Liver (tissue), 8 donors: ENCODE measurements at regions not wholly inside any gene's neighbourhood (a gene's known extent, or its start where the extent isn't known, plus 50 kb on each side); places are given as distances from the start of the nearest gene placed in this dataset.
"Not testable (repeated sequence)": the region's sequence is repeated elsewhere in the genome, so short reads cannot be mapped to it uniquely, and the experiment has no call there.

ENCODE experiments used
- DNase-seq: peaks from one replicate; pipeline ENCODE4 v3.0.0-alpha.2; 2017; ENCODE audit warnings: low spot score
- H3K27ac ChIP-seq, 2 donors: one replicate each; pipeline ENCODE4 v1.7.0; 2013; ENCODE audit warnings: inconsistent platforms in 2 of 2, low read length in 2 of 2, control low read depth in 1 of 2, low read depth in 1 of 2, mild to moderate bottlenecking in 1 of 2
- H3K27me3 ChIP-seq, 4 donors: one replicate each; pipeline versions ENCODE4 v1.6.1 to v1.7.0; 2013; ENCODE audit warnings: low read length in 3 of 4, inconsistent platforms in 1 of 4, mild to moderate bottlenecking in 1 of 4, moderate library complexity in 1 of 4; ENCODE audit not compliant: control insufficient read depth in 4 of 4, insufficient read depth in 4 of 4
- H3K36me3 ChIP-seq, 4 donors: one replicate each; pipeline versions ENCODE4 v1.6.1 to v1.7.0; 2013; ENCODE audit warnings: low read length in 3 of 4, mild to moderate bottlenecking in 3 of 4, low read depth in 1 of 4, moderate library complexity in 1 of 4; ENCODE audit not compliant: control insufficient read depth in 4 of 4, insufficient read depth in 3 of 4
- H3K4me1 ChIP-seq, 4 donors: one replicate each; pipeline versions ENCODE4 v1.6.1 to v1.7.0; 2013; ENCODE audit warnings: low read length in 3 of 4, mild to moderate bottlenecking in 3 of 4, moderate library complexity in 1 of 4; ENCODE audit not compliant: control insufficient read depth in 4 of 4, insufficient read depth in 4 of 4
- H3K4me3 ChIP-seq, 3 donors: one replicate each; pipeline versions ENCODE4 v1.6.1 to v1.7.0; 2013; ENCODE audit warnings: low read length in 3 of 3, control low read depth in 1 of 3, low read depth in 1 of 3, mild to moderate bottlenecking in 1 of 3
- H3K9ac ChIP-seq, 2 donors: one replicate each; pipeline ENCODE4 v1.7.0; 2013; ENCODE audit warnings: low read length in 2 of 2, mild to moderate bottlenecking in 2 of 2, moderate library complexity in 2 of 2, control low read depth in 1 of 2, low read depth in 1 of 2
- H3K9me3 ChIP-seq, 4 donors: one replicate each; pipeline versions ENCODE4 v1.6.1 to v1.7.0; 2013; ENCODE audit warnings: low read length in 3 of 4; ENCODE audit not compliant: control insufficient read depth in 4 of 4
- CTCF ChIP-seq: fragments of 150-350 bp; IDR thresholded peaks from 2 replicates; pipeline ENCODE4 v1.5.1; 2017; ENCODE audit warnings: improper control_type of control experiment, low read depth, low read length; ENCODE audit not compliant: missing input control
- FOXA1 ChIP-seq: IDR thresholded peaks from 2 replicates; pipeline ENCODE4 v1.6.1; 2016; ENCODE audit warnings: antibody characterized with exemption
- FOXA2 ChIP-seq: IDR thresholded peaks from 2 replicates; pipeline ENCODE4 v1.6.1; 2016; ENCODE audit warnings: antibody characterized with exemption
- GABPA ChIP-seq, 2 donors: IDR thresholded peaks in 1 of 2; conservative IDR thresholded peaks in 1 of 2; 2 replicates each; pipeline ENCODE4 v1.6.1; 2016; ENCODE audit warnings: antibody characterized with exemption in 2 of 2, mild to moderate bottlenecking in 1 of 2, moderate library complexity in 1 of 2
- HNF4A ChIP-seq, 2 donors: conservative IDR thresholded peaks; 2 replicates each; pipeline ENCODE4 v1.6.1; 2016; ENCODE audit warnings: antibody characterized with exemption in 2 of 2, mild to moderate bottlenecking in 2 of 2
- HNF4G ChIP-seq: IDR thresholded peaks from 2 replicates; pipeline ENCODE4 v1.6.1; 2016; ENCODE audit warnings: antibody characterized with exemption
- MAX ChIP-seq: IDR thresholded peaks from 2 replicates; pipeline ENCODE4 v1.6.1; 2016; ENCODE audit warnings: antibody characterized with exemption
- NR2F2 ChIP-seq: IDR thresholded peaks from 2 replicates; pipeline ENCODE4 v1.6.1; 2016; ENCODE audit warnings: antibody characterized with exemption
- RAD21 ChIP-seq, 2 donors: IDR thresholded peaks; 2 replicates each; pipeline ENCODE4 v1.6.1; 2016; ENCODE audit warnings: antibody characterized with exemption in 2 of 2, mild to moderate bottlenecking in 2 of 2
- REST ChIP-seq: IDR thresholded peaks from 2 replicates; pipeline ENCODE4 v1.6.1; 2016; ENCODE audit warnings: antibody characterized with exemption, mild to moderate bottlenecking
- RXRA ChIP-seq, 2 donors: IDR thresholded peaks; 2 replicates each; pipeline ENCODE4 v1.6.1; 2017 to 2018; ENCODE audit warnings: antibody characterized with exemption in 2 of 2, mild to moderate bottlenecking in 1 of 2
- SP1 ChIP-seq: IDR thresholded peaks from 2 replicates; pipeline ENCODE4 v1.6.1; 2018; ENCODE audit warnings: antibody characterized with exemption, mild to moderate bottlenecking
- YY1 ChIP-seq: IDR thresholded peaks from 2 replicates; pipeline ENCODE4 v1.6.1; 2016; ENCODE audit warnings: antibody characterized with exemption, mild to moderate bottlenecking
- WGBS: extraction: QIAGEN DNeasy Blood & Tissue Kit; methylation state at CpG from one replicate; pipeline ENCODE4 v1.1.7; 2013; 5-methylcytosine and 5-hydroxymethylcytosine counted together
- donor health status: healthy.
- donor health status: healthy.
- donor health status: healthy.
- donor health status: healthy.
- donor health status: healthy.

GRCh38 chr22:26837784-26838470 is 180.5 kb downstream of the MIAT start:
- no peak overlapping the region for H3K4me3 ChIP-seq
- no peak overlapping the region for H3K9ac ChIP-seq
- H3K9me3 ChIP-seq = no peaks in the 10 kb centered on the region
- H3K27me3 ChIP-seq = no peaks in the 10 kb centered on the region
- H3K4me1 ChIP-seq = no peaks in the 10 kb centered on the region
- no peaks in the 10 kb centered on the region for H3K36me3 ChIP-seq
- TF ChIP-seq MAX (no peak), SP1 (no peak)
- 49% methylated on average over 5 of the region's 5 CpGs for WGBS
- DNase-seq = no peak
- H3K27ac ChIP-seq = no peak overlapping the region

GRCh38 chr22:26838471-26838825 is 181.1 kb downstream of the MIAT start:
- Histone ChIP-seq H3K27ac (no peak overlapping the region), H3K27me3 (no peaks in the 10 kb centered on the region), H3K4me3 (no peak overlapping the region), H3K9me3 (no peaks in the 10 kb centered on the region), H3K9ac (no peak overlapping the region), H3K4me1 (no peaks in the 10 kb centered on the region), H3K36me3 (no peaks in the 10 kb centered on the region)
- TF ChIP-seq HNF4G = no peak
- no peak for TF ChIP-seq FOXA1
- no peak for TF ChIP-seq NR2F2
- no peak for TF ChIP-seq FOXA2
- no peak for TF ChIP-seq CTCF
- TF ChIP-seq MAX = no peak
- no peak for TF ChIP-seq RXRA (IDR thresholded peaks at IDR 0.05)
- no peak for TF ChIP-seq YY1
- no peak for TF ChIP-seq REST
- no peak for TF ChIP-seq RAD21 (IDR thresholded peaks at IDR 0.05)
- no peak for TF ChIP-seq HNF4A (conservative IDR thresholded peaks at IDR 0.05)
- TF ChIP-seq GABPA (IDR thresholded peaks at IDR 0.05 in 1 of 2, conservative IDR thresholded peaks at IDR 0.05 in 1 of 2) = no peak
- 82% methylated on average over 5 of the region's 5 CpGs for WGBS
- no peak for DNase-seq

- no peak overlapping the region for H3K9ac ChIP-seq
- no peaks in the 10 kb centered on the region for H3K4me1 ChIP-seq
- H3K27me3 ChIP-seq = no peaks in the 10 kb centered on the region
- DNase-seq = no peak
- no peak for TF ChIP-seq RXRA (IDR thresholded peaks at IDR 0.05)
- no peaks in the 10 kb centered on the region for H3K9me3 ChIP-seq
- WGBS = 92% methylated on average over 5 of the region's 5 CpGs
- no peak overlapping the region for H3K4me3 ChIP-seq
- H3K27ac ChIP-seq = no peak overlapping the region
- H3K36me3 ChIP-seq = no peaks in the 10 kb centered on the region
These were observed 181.8 kb downstream of the MIAT start for GRCh38 chr22:26839216-26839615.

- not testable (repeated sequence) for H3K27ac ChIP-seq, H3K9ac ChIP-seq, H3K36me3 ChIP-seq, H3K9me3 ChIP-seq, H3K4me1 ChIP-seq, DNase-seq, H3K27me3 ChIP-seq, H3K4me3 ChIP-seq
- WGBS = 91% methylated on average over 3 of the region's 3 CpGs
These were observed 183.4 kb downstream of the MIAT start for GRCh38 chr22:26840770-26841169.
